Skin of body (tissue), 1 donor: ENCODE measurements at regions not wholly inside any gene's neighbourhood (a gene's known extent, or its start where the extent isn't known, plus 50 kb on each side); places are given as distances from the start of the nearest gene placed in this dataset.
"Not testable (repeated sequence)": the region's sequence is repeated elsewhere in the genome, so short reads cannot be mapped to it uniquely, and the experiment has no call there.

Experiments used
- DNase-seq: peaks from one replicate; lab custom pipeline; 2025; lab: John Stamatoyannopoulos, UW

GRCh38 chr16:59887856-59888255 is 1153.7 kb upstream of the GOT2 start:
- no peak for DNase-seq

GRCh38 chr16:59886021-59886420 is 1151.9 kb upstream of the GOT2 start:
- DNase-seq, result peak; percentile 95

GRCh38 chr16:59881376-59881775 is 1147.3 kb upstream of the GOT2 start:
- DNase-seq, result no peak

- DNase-seq, result no peak
These were observed 1146.5 kb upstream of the GOT2 start for GRCh38 chr16:59880611-59881010.

GRCh38 chr16:59878999-59879398 is 1144.9 kb upstream of the GOT2 start:
- no peak for DNase-seq

GRCh38 chr16:59878479-59878878 is 1144.4 kb upstream of the GOT2 start:
- DNase-seq, result no peak

GRCh38 chr16:59864981-59865666 is 1131.0 kb upstream of the GOT2 start:
- peak; percentile 47 for DNase-seq

GRCh38 chr16:59859676-59860402 is 1125.7 kb upstream of the GOT2 start:
- peak; percentile 86 for DNase-seq

- DNase-seq, result no peak
These were observed 1120.8 kb upstream of the GOT2 start for GRCh38 chr16:59854846-59855439.

GRCh38 chr16:59849716-59850115 is 1115.6 kb upstream of the GOT2 start:
- DNase-seq, result no peak

GRCh38 chr16:59848296-59848695 is 1114.2 kb upstream of the GOT2 start:
- DNase-seq, result peak; percentile 55

- DNase-seq, result no peak
These were observed 1106.1 kb upstream of the GOT2 start for GRCh38 chr16:59840169-59840568.

GRCh38 chr16:59826767-59827166 is 1092.7 kb upstream of the GOT2 start:
- no peak for DNase-seq

- DNase-seq, result not testable (repeated sequence)
These were observed 1075.4 kb upstream of the GOT2 start for GRCh38 chr16:59809488-59809887.

GRCh38 chr16:59783191-59783590 is 1049.1 kb upstream of the GOT2 start:
- DNase-seq, result no peak

- no peak for DNase-seq
These were observed 1039.2 kb upstream of the GOT2 start for GRCh38 chr16:59773330-59773729.

- peak; percentile 4 for DNase-seq
These were observed 1025.2 kb upstream of the GOT2 start for GRCh38 chr16:59759296-59759695.

- no peak for DNase-seq
These were observed 1024.7 kb upstream of the GOT2 start for GRCh38 chr16:59758848-59759247.

- no peak for DNase-seq
These were observed 1020.7 kb upstream of the GOT2 start for GRCh38 chr16:59754854-59755253.

GRCh38 chr16:59749662-59750336 is 1015.7 kb upstream of the GOT2 start:
- DNase-seq, result no peak

GRCh38 chr16:59748531-59748930 is 1014.4 kb upstream of the GOT2 start:
- no peak for DNase-seq

GRCh38 chr16:59743504-59743903 is 1009.4 kb upstream of the GOT2 start:
- DNase-seq, result no peak
